Cardiac muscle cell (in vitro differentiated cells and primary cell): ENCODE measurements at regions not wholly inside any gene's neighbourhood (a gene's known extent, or its start where the extent isn't known, plus 50 kb on each side); places are given as distances from the start of the nearest gene placed in this dataset.

Experiments used
- DNase-seq, 2 donors: peaks; one replicate each; pipeline versions ENCODE4 v3.0.0 to v3.0.0-alpha.2; 2010 to 2017; ENCODE audit warnings: low read depth in 1 of 2, low spot score in 1 of 2
- H3K27ac ChIP-seq: fragments of 200-600 bp; sonication (generic); 2 replicates; pipeline ENCODE4 v1.5.1; 2016
- H3K27me3 ChIP-seq: fragments of 200-600 bp; sonication (generic); 2 replicates; pipeline ENCODE4 v1.6.0; 2016; ENCODE audit warnings: control low read depth
- H3K36me3 ChIP-seq: fragments of 200-600 bp; sonication (generic); 2 replicates; pipeline ENCODE4 v1.5.1; 2016; ENCODE audit warnings: control low read depth
- H3K4me1 ChIP-seq: fragments of 200-600 bp; sonication (generic); 2 replicates; pipeline ENCODE4 v1.8.1; 2017; ENCODE audit warnings: low read depth, mild to moderate bottlenecking, mixed run types
- H3K4me3 ChIP-seq: fragments of 200-600 bp; sonication (generic); 2 replicates; pipeline ENCODE4 v1.5.1; 2016; ENCODE audit warnings: mild to moderate bottlenecking
- H3K9me3 ChIP-seq: fragments of 200-600 bp; sonication (generic); 2 replicates; pipeline ENCODE4 v1.5.1; 2017; ENCODE audit warnings: low read depth, mild to moderate bottlenecking, control low read depth
- TF ChIP-seq, protein P1 (sequence below): IDR thresholded peaks from 2 replicates; pipeline ENCODE4 v1.5.1; 2012; ENCODE audit warnings: low read depth, mild to moderate bottlenecking, low read length

DNA sequence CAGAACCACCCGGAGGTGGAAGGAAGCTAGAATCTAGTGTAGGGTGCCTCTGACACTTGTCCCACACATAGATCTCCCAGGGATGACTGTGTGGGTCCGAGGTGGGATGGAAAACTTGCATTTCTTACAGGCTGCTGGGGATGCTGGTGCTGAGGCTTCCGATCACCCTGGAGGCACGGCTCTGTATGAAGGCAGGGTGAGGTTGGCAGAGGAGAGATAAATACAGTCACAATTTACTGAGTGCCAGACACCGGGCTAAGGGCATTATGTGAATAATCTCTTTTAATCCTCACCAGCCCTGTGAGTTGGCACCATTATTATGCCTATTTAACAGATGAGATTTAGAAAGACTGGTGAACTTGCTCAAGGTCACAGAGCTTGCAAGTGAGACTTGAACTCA is 250.2 kb upstream of the RREB1 start:
- no peaks in the 10 kb centered on the region for H3K27me3 ChIP-seq
- no peak for DNase-seq
- H3K9me3 ChIP-seq: no peaks in the 10 kb centered on the region
- TF ChIP-seq, protein P1, sequence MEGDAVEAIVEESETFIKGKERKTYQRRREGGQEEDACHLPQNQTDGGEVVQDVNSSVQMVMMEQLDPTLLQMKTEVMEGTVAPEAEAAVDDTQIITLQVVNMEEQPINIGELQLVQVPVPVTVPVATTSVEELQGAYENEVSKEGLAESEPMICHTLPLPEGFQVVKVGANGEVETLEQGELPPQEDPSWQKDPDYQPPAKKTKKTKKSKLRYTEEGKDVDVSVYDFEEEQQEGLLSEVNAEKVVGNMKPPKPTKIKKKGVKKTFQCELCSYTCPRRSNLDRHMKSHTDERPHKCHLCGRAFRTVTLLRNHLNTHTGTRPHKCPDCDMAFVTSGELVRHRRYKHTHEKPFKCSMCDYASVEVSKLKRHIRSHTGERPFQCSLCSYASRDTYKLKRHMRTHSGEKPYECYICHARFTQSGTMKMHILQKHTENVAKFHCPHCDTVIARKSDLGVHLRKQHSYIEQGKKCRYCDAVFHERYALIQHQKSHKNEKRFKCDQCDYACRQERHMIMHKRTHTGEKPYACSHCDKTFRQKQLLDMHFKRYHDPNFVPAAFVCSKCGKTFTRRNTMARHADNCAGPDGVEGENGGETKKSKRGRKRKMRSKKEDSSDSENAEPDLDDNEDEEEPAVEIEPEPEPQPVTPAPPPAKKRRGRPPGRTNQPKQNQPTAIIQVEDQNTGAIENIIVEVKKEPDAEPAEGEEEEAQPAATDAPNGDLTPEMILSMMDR: no peak
- H3K36me3 ChIP-seq: no peaks in the 10 kb centered on the region
- H3K27ac ChIP-seq: no peak overlapping the region
- no peak overlapping the region for H3K4me3 ChIP-seq
- H3K4me1 ChIP-seq: peaks cover 3% of the 10 kb centered on the region

- no peak for DNase-seq
- Histone ChIP-seq H3K27ac (no peak overlapping the region), H3K4me1 (peaks cover 3% of the 10 kb centered on the region), H3K36me3 (no peaks in the 10 kb centered on the region), H3K4me3 (no peak overlapping the region), H3K27me3 (no peaks in the 10 kb centered on the region), H3K9me3 (no peaks in the 10 kb centered on the region)
- TF ChIP-seq, protein P1: no peak
Measured at GRCh38 chr6:6858533-6858982, 249.2 kb upstream of the RREB1 start.

DNA sequence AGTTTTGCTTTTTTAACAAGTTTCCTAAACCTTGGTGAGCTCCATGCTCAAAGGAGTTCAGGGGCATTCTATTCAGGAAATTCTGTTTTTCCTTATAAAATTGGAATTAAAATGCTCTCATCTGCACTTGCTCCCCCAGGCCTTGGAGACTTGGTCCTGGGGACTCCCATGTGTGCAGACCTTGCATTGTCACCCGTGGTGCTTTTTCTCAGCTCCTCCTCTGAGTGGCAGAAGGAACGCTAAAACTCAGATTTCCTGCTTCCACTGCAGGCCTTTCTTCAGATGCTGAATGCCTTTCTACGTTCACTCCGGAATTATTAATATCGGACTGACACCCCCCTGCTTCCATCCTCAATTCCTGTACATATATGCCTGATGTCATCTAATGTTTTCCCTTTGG is 248.7 kb upstream of the RREB1 start:
- H3K9me3 ChIP-seq: no peaks in the 10 kb centered on the region
- H3K4me3 ChIP-seq: no peak overlapping the region
- no peaks in the 10 kb centered on the region for H3K27me3 ChIP-seq
- H3K27ac ChIP-seq: no peak overlapping the region
- no peaks in the 10 kb centered on the region for H3K36me3 ChIP-seq
- TF ChIP-seq, protein P1: no peak
- H3K4me1 ChIP-seq: peaks cover 3% of the 10 kb centered on the region
- DNase-seq: no peak

GRCh38 chr6:6859722-6860121 is 248.0 kb upstream of the RREB1 start:
- no peak for DNase-seq
- Histone ChIP-seq H3K27me3 (no peaks in the 10 kb centered on the region), H3K4me1 (peaks cover 3% of the 10 kb centered on the region), H3K4me3 (no peak overlapping the region), H3K36me3 (no peaks in the 10 kb centered on the region), H3K27ac (no peak overlapping the region), H3K9me3 (no peaks in the 10 kb centered on the region)
- TF ChIP-seq, protein P1: no peak

GRCh38 chr6:6860863-6861262 is 246.9 kb upstream of the RREB1 start:
- Histone ChIP-seq H3K4me3 (no peak overlapping the region), H3K4me1 (peaks cover 3% of the 10 kb centered on the region), H3K27ac (no peak overlapping the region), H3K27me3 (no peaks in the 10 kb centered on the region), H3K9me3 (no peaks in the 10 kb centered on the region), H3K36me3 (no peaks in the 10 kb centered on the region)
- TF ChIP-seq, protein P1: no peak
- no peak for DNase-seq
